ENCODE measurements at regions not wholly inside any gene's neighbourhood (a gene's known extent, or its start where the extent isn't known, plus 50 kb on each side); places are given as distances from the start of the nearest gene placed in this dataset.
A peak's percentile ranks its signal among the peaks of the same experiment; 100 is the strongest.

- H3K27ac ChIP-seq, result peak overlapping the region; percentile 78
- no peak for TF ChIP-seq CTCF (conservative IDR thresholded peaks at IDR 0.05)
- no peak for TF ChIP-seq ZFX (IDR thresholded peaks at IDR 0.05)
These were observed 63.1 kb upstream of the IRF2 start for GRCh38 chr4:184537269-184538022.

GRCh38 chr4:184536881-184537248 lies 62.5 kb upstream of the IRF2 start:
- H3K27ac ChIP-seq, result peak overlapping the region; percentile 78
- no peak for TF ChIP-seq CTCF (conservative IDR thresholded peaks at IDR 0.05)
- no peak for TF ChIP-seq ZFX (IDR thresholded peaks at IDR 0.05)

GRCh38 chr4:184536065-184536880 lies 61.9 kb upstream of the IRF2 start:
- TF ChIP-seq ZFX (IDR thresholded peaks at IDR 0.05) (no peak), CTCF (conservative IDR thresholded peaks at IDR 0.05) (no peak)

GRCh38 chr4:184534511-184535391 lies 60.4 kb upstream of the IRF2 start:
- TF ChIP-seq CTCF (conservative IDR thresholded peaks at IDR 0.05) (no peak), ZFX (IDR thresholded peaks at IDR 0.05) (no peak)
- no peak overlapping the region for H3K27ac ChIP-seq

More at GRCh38 chr4:184536065-184536880, 61.9 kb upstream of the IRF2 start:
- H3K27ac ChIP-seq, result peak overlapping the region; percentile 78; the same call in 1 of the 2 replicates

GRCh38 chr4:184533908-184534307 lies 59.6 kb upstream of the IRF2 start:
- TF ChIP-seq ZFX (IDR thresholded peaks at IDR 0.05) (no peak), CTCF (conservative IDR thresholded peaks at IDR 0.05) (no peak)
- no peak overlapping the region for H3K27ac ChIP-seq

- TF ChIP-seq ZFX (IDR thresholded peaks at IDR 0.05) (no peak), CTCF (conservative IDR thresholded peaks at IDR 0.05) (no peak)
- H3K27ac ChIP-seq, result no peak overlapping the region
These were observed 56.7 kb upstream of the IRF2 start for GRCh38 chr4:184531008-184531407.
